AG04450 (cell line): ENCODE measurements at regions not wholly inside any gene's neighbourhood (a gene's known extent, or its start where the extent isn't known, plus 50 kb on each side); places are given as distances from the start of the nearest gene placed in this dataset.

ENCODE experiments used
- CTCF ChIA-PET: fragments of 300-600, 350-600 bp; formaldehyde crosslinking; extraction: SDS; loops from one replicate; lab custom pipeline; 2022; ENCODE audit warnings: antibody characterized with exemption, inconsistent platforms; lab: Charles Lee
- POLR2A ChIA-PET: fragments of 350-600 bp; formaldehyde crosslinking; extraction: SDS; loops from one replicate; lab custom pipeline; 2021; ENCODE audit warnings: antibody characterized with exemption, inconsistent platforms; lab: Yijun Ruan, JAX
- DNase-seq: peaks from one replicate; pipeline ENCODE4 v3.0.0-alpha.2; 2011; ENCODE audit warnings: low read depth, low spot score
- H3K27ac ChIP-seq: one replicate; pipeline ENCODE4 v1.5.1; 2012; ENCODE audit warnings: low read depth, low read length, control low read depth
- H3K27me3 ChIP-seq: one replicate; pipeline ENCODE4 v1.6.0; 2012; ENCODE audit warnings: low read length; ENCODE audit not compliant: control insufficient read depth, insufficient read depth
- H3K4me3 ChIP-seq: 2 replicates; pipeline ENCODE4 v1.5.1; 2011; ENCODE audit warnings: mild to moderate bottlenecking, low read depth, low read length, control low read depth
- H3K9me3 ChIP-seq: 2 replicates; pipeline ENCODE4 v1.5.1; 2012; ENCODE audit warnings: low read length; ENCODE audit not compliant: control insufficient read depth, insufficient read depth
- TF ChIP-seq, protein P1 (sequence below): IDR thresholded peaks from 2 replicates; pipeline ENCODE4 v1.5.1; 2011; ENCODE audit warnings: low read depth, low read length, control low read depth, inconsistent platforms

DNA sequence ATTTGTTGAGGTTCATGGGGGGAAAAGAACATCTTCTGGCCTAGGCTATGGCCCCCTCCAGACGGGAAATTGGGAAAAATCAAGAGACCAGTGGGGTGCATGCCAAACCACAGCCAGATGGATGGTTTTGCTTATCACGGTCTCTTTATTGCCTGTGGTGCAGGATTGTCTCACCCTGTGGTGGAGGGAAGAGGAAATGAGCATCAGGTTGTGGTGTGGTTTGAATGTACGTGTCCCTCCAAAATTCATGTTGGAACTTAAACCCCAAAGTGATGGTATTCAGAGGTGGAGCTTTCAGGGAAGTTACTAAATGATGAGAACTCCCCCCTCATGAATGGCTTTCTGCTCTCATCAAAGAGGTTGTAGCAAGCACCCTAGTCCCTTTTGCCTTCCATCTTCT is 525.7 kb downstream of the NPHP4 start:
- DNase-seq: no peak
- ChIA-PET POLR2A (no interaction called here), CTCF (no interaction called here)
- peaks cover 75% of the 10 kb centered on the region for H3K9me3 ChIP-seq
- TF ChIP-seq, protein P1, sequence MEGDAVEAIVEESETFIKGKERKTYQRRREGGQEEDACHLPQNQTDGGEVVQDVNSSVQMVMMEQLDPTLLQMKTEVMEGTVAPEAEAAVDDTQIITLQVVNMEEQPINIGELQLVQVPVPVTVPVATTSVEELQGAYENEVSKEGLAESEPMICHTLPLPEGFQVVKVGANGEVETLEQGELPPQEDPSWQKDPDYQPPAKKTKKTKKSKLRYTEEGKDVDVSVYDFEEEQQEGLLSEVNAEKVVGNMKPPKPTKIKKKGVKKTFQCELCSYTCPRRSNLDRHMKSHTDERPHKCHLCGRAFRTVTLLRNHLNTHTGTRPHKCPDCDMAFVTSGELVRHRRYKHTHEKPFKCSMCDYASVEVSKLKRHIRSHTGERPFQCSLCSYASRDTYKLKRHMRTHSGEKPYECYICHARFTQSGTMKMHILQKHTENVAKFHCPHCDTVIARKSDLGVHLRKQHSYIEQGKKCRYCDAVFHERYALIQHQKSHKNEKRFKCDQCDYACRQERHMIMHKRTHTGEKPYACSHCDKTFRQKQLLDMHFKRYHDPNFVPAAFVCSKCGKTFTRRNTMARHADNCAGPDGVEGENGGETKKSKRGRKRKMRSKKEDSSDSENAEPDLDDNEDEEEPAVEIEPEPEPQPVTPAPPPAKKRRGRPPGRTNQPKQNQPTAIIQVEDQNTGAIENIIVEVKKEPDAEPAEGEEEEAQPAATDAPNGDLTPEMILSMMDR: no peak
- H3K27me3 ChIP-seq: no peaks in the 10 kb centered on the region
- H3K4me3 ChIP-seq: no peak overlapping the region
- H3K27ac ChIP-seq: no peak overlapping the region

DNA sequence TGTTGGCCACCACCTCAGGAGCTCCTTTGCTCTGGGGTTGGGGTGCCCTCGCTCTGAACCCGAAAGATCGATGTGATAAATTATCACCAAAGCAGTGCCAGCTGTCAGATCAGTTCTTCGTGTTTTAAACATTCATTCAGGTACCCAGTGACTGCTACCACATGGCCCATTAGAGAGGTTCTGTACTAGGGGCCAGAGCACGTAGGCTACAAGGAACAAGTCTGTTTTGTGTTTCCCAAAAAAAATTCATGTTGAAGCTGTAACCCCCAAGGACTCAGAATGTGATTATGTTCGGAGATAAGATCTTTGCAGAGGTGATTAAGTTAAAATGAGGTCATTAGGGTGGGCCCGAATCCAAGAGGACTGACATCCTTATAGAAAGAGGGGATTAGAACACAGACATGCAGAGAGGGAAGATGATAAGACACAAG is 526.9 kb downstream of the NPHP4 start:
- no peak overlapping the region for H3K27ac ChIP-seq
- TF ChIP-seq, protein P1: no peak
- CTCF ChIA-PET: no interaction called here
- POLR2A ChIA-PET: no interaction called here
- DNase-seq: no peak
- no peak overlapping the region for H3K4me3 ChIP-seq
- no peaks in the 10 kb centered on the region for H3K27me3 ChIP-seq
- H3K9me3 ChIP-seq: peaks cover 77% of the 10 kb centered on the region

DNA sequence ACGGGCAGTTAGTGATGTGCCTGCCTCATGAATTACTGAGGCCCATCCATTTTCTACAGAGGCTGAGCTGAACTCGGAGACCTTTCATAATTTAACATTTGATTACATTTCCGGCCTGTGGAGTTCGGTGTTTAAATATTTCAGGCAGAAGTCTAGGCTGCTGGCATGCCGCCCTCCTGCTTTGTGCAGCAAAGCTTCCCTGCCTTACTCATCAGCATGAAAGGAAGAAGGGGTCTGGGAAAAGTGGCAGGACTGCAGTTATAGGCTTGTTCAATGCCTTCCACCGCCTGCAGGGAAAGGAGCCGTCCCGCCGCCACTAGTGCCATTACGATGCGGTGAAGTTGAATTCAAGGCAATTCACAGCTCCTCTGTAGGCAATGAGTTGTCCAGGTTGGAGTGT is 527.9 kb downstream of the NPHP4 start:
- H3K27me3 ChIP-seq: no peaks in the 10 kb centered on the region
- ChIA-PET POLR2A (no interaction called here), CTCF (no interaction called here)
- no peak overlapping the region for H3K4me3 ChIP-seq
- no peak overlapping the region for H3K27ac ChIP-seq
- peaks cover 77% of the 10 kb centered on the region for H3K9me3 ChIP-seq
- TF ChIP-seq, protein P1: no peak
- no peak for DNase-seq

DNA sequence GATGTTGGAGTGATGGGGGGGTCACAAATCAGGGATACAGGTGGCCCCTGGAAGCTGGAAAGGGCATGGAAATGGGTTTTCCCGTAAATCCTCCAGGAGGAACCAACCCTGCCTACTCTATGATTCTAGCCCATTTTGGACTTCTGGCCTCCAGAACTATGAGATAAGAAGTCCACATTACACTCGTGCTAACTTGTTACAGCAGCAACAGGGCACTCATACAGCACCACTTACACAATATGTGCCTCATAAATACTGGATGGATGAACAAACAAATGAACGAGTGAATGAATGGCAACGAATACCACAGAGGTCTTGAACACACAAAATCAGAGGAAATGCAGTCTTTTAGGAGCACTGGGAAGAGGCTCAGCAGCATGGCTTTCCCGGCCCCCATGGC is 531.3 kb downstream of the NPHP4 start:
- TF ChIP-seq, protein P1: no peak
- no peak for DNase-seq
- ChIA-PET CTCF (no interaction called here), POLR2A (no interaction called here)
- no peak overlapping the region for H3K4me3 ChIP-seq
- H3K27ac ChIP-seq: no peak overlapping the region
- H3K27me3 ChIP-seq: no peaks in the 10 kb centered on the region
- peaks cover 76% of the 10 kb centered on the region for H3K9me3 ChIP-seq

DNA sequence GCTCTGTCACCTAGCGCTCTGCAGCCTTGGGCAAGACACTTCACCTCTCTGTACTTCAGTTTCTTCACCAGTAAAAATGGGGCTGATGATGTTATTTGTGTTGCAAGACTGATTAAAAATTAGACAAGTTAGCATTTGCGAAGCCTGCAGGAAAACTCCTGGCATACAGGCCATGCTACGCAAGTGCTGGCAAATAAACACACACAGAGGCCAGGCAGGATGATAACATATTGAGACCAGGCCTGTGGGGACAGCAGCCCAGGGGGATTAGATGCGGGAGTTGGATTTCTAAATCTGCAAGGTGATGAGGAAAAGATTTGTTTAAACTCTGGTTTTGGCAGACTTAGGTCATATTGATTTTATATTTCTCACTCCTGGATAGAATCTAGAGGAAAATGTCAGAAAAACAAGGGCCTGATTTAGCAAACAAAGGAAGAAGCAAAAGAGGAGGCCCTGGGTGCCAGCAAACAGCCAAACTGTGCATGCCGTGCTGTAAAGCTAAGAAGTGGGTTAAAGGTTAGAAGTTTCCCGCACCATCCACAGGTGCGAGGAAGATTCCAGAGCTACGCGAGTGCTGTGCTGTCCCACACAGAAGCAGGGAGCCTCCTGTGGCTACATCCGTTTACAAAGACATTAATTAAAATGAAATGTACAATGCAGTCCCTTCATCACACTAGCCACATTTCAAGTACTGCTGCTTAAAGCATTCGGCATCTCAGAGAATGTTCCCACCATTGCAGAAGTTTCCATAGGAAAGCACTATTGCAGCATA is 532.2 kb downstream of the NPHP4 start:
- no peak for DNase-seq
- CTCF ChIA-PET: no interaction called here
- POLR2A ChIA-PET: no interaction called here
- Histone ChIP-seq H3K27me3 (no peaks in the 10 kb centered on the region), H3K9me3 (peaks cover 79% of the 10 kb centered on the region), H3K4me3 (no peak overlapping the region), H3K27ac (no peak overlapping the region)
- TF ChIP-seq, protein P1: no peak
